Neural cell (in vitro differentiated cells): ENCODE measurements at regions not wholly inside any gene's neighbourhood (a gene's known extent, or its start where the extent isn't known, plus 50 kb on each side); places are given as distances from the start of the nearest gene placed in this dataset.

Experiments used
- H2AFZ ChIP-seq: fragments of 200-600, 300-800 bp; sonication (generic), shearing (Covaris generic); 2 replicates; pipeline ENCODE4 v1.6.0; 2014; ENCODE audit warnings: low read depth, mild to moderate bottlenecking, antibody characterized with exemption, low read length, moderate library complexity
- H3F3A ChIP-seq: fragments of 200-600 bp; shearing (Covaris generic); 2 replicates; pipeline ENCODE4 v1.6.1; 2016; ENCODE audit warnings: mild to moderate bottlenecking, moderate library complexity, mixed read lengths, antibody characterized with exemption, low read length; ENCODE audit not compliant: insufficient read depth, poor library complexity, severe bottlenecking
- H3K27ac ChIP-seq: fragments of 200-600, 300-800 bp; sonication (generic), shearing (Covaris generic); 2 replicates; pipeline ENCODE4 v1.5.1; 2014; ENCODE audit warnings: mild to moderate bottlenecking, low read length, moderate library complexity
- H3K27me3 ChIP-seq: fragments of 300-800, 200-600 bp; sonication (generic), shearing (Covaris generic); 2 replicates; pipeline ENCODE4 v1.6.0; 2014; ENCODE audit warnings: mild to moderate bottlenecking, low read depth, low read length, moderate library complexity; ENCODE audit not compliant: insufficient read depth
- H3K36me3 ChIP-seq: fragments of 300-800, 200-600 bp; sonication (generic), shearing (Covaris generic); 2 replicates; pipeline ENCODE4 v1.5.1; 2014; ENCODE audit warnings: mild to moderate bottlenecking, antibody characterized with exemption, low read length, moderate library complexity; ENCODE audit not compliant: insufficient read depth
- H3K4me2 ChIP-seq: fragments of 300-800, 200-600 bp; sonication (generic), shearing (Covaris generic); 2 replicates; pipeline ENCODE4 v1.6.0; 2014; ENCODE audit warnings: mild to moderate bottlenecking, low read length
- H3K4me3 ChIP-seq: fragments of 300-800, 200-600 bp; sonication (generic), shearing (Covaris generic); 2 replicates; pipeline ENCODE4 v1.5.1; 2014; ENCODE audit warnings: mild to moderate bottlenecking, low read length, moderate library complexity
- H3K79me2 ChIP-seq: fragments of 200-600 bp; shearing (Covaris generic); replicated peaks from 2 replicates; pipeline ENCODE4 v1.6.0; 2014; ENCODE audit warnings: mild to moderate bottlenecking, low read length, moderate library complexity; ENCODE audit not compliant: insufficient read depth
- H3K9ac ChIP-seq: fragments of 300-800, 200-600 bp; sonication (generic), shearing (Covaris generic); 2 replicates; pipeline ENCODE4 v1.6.1; 2016; ENCODE audit warnings: mild to moderate bottlenecking, low read length, mixed read lengths
- H3K9me2 ChIP-seq: fragments of 200-600 bp; shearing (Covaris generic); 2 replicates; pipeline ENCODE4 v1.6.1; 2016; ENCODE audit warnings: mild to moderate bottlenecking, low read length, mixed read lengths; ENCODE audit not compliant: insufficient read depth
- H3K9me3 ChIP-seq: fragments of 200-600, 300-800 bp; sonication (generic), shearing (Covaris generic); 2 replicates; pipeline ENCODE4 v1.6.1; 2016; ENCODE audit warnings: mild to moderate bottlenecking, mixed run types, low read length, moderate library complexity, mixed read lengths
- H4K20me1 ChIP-seq: fragments of 200-600 bp; shearing (Covaris generic); 2 replicates; pipeline ENCODE4 v1.6.1; 2016; ENCODE audit warnings: mild to moderate bottlenecking, mixed run types; ENCODE audit not compliant: insufficient read depth
- CTCF ChIP-seq: fragments of 450-650 bp; IDR thresholded peaks from 2 replicates; pipeline ENCODE4 v1.5.1; 2014; ENCODE audit warnings: antibody characterized with exemption, mild to moderate bottlenecking, moderate library complexity; ENCODE audit not compliant: poor library complexity, severe bottlenecking
- EP300 ChIP-seq: fragments of 450-650 bp; conservative IDR thresholded peaks from 2 replicates; pipeline ENCODE4 v1.6.1; 2014; ENCODE audit warnings: antibody characterized with exemption, mild to moderate bottlenecking, moderate library complexity; ENCODE audit not compliant: poor library complexity, severe bottlenecking
- EZH2 ChIP-seq: fragments of 200-600, 300-800 bp; shearing (Covaris generic), sonication (generic); IDR thresholded peaks from 2 replicates; pipeline ENCODE4 v1.6.1; 2014; ENCODE audit warnings: antibody characterized with exemption, low read length, borderline replicate concordance, mild to moderate bottlenecking; ENCODE audit not compliant: insufficient read depth, poor library complexity, severe bottlenecking
- MXI1 ChIP-seq: fragments of 450-650 bp; conservative IDR thresholded peaks from 2 replicates; pipeline ENCODE4 v1.6.1; 2014; ENCODE audit warnings: antibody characterized with exemption, mild to moderate bottlenecking; ENCODE audit not compliant: poor library complexity, severe bottlenecking
- POLR2AphosphoS5 ChIP-seq: IDR thresholded peaks from 2 replicates; pipeline ENCODE4 v1.6.1; 2012
- RAD21 ChIP-seq: fragments of 450-650 bp; conservative IDR thresholded peaks from 2 replicates; pipeline ENCODE4 v1.6.1; 2014; ENCODE audit warnings: antibody characterized with exemption, mild to moderate bottlenecking, moderate library complexity
- REST ChIP-seq: IDR thresholded peaks from 2 replicates; pipeline ENCODE4 v1.6.1; 2012; ENCODE audit warnings: borderline replicate concordance
- SMC3 ChIP-seq: fragments of 450-650 bp; conservative IDR thresholded peaks from 2 replicates; pipeline ENCODE4 v1.6.1; 2014; ENCODE audit warnings: antibody characterized with exemption, mild to moderate bottlenecking, moderate library complexity; ENCODE audit not compliant: poor library complexity
- TAF1 ChIP-seq: IDR thresholded peaks from 2 replicates; pipeline ENCODE4 v1.6.1; 2012; ENCODE audit warnings: low read depth

- H3K27me3 ChIP-seq, result no peaks in the 10 kb centered on the region
- H4K20me1 ChIP-seq, result no peaks in the 10 kb centered on the region
- H3K9me2 ChIP-seq, result no peaks in the 10 kb centered on the region
- H3K4me3 ChIP-seq, result no peak overlapping the region
- H3K79me2 ChIP-seq, result no peaks in the 10 kb centered on the region
- H3F3A ChIP-seq, result no peaks in the 10 kb centered on the region
- H3K27ac ChIP-seq, result no peak overlapping the region
- no peak overlapping the region for H3K4me2 ChIP-seq
- no peak overlapping the region for H2AFZ ChIP-seq
- no peaks in the 10 kb centered on the region for H3K36me3 ChIP-seq
- H3K9me3 ChIP-seq, result no peaks in the 10 kb centered on the region
- no peak overlapping the region for H3K9ac ChIP-seq
- TF ChIP-seq CTCF, result no peak
- no peak for TF ChIP-seq TAF1
- no peak for TF ChIP-seq POLR2AphosphoS5
- TF ChIP-seq EZH2, result no peak
- no peak for TF ChIP-seq EP300
- no peak for TF ChIP-seq SMC3
- no peak for TF ChIP-seq REST
- no peak for TF ChIP-seq MXI1
- TF ChIP-seq RAD21, result no peak
These were observed 285.5 kb upstream of the VLDLR start for GRCh38 chr9:2336055-2336454.

- no peak overlapping the region for H3K4me2 ChIP-seq
- no peaks in the 10 kb centered on the region for H3K9me2 ChIP-seq
- no peaks in the 10 kb centered on the region for H4K20me1 ChIP-seq
- no peaks in the 10 kb centered on the region for H3F3A ChIP-seq
- H3K27me3 ChIP-seq, result no peaks in the 10 kb centered on the region
- no peak for TF ChIP-seq SMC3
- TF ChIP-seq POLR2AphosphoS5, result no peak
- TF ChIP-seq RAD21, result no peak
- no peak for TF ChIP-seq TAF1
- TF ChIP-seq REST, result no peak
- no peak for TF ChIP-seq EZH2
- TF ChIP-seq EP300, result no peak
- no peak for TF ChIP-seq CTCF
- TF ChIP-seq MXI1, result no peak
- no peak overlapping the region for H3K9ac ChIP-seq
- no peaks in the 10 kb centered on the region for H3K36me3 ChIP-seq
- no peak overlapping the region for H3K27ac ChIP-seq
- H3K9me3 ChIP-seq, result no peaks in the 10 kb centered on the region
- H2AFZ ChIP-seq, result no peak overlapping the region
- H3K4me3 ChIP-seq, result no peak overlapping the region
- no peaks in the 10 kb centered on the region for H3K79me2 ChIP-seq
These were observed 284.5 kb upstream of the VLDLR start for GRCh38 chr9:2337131-2337530.
